K562 (cell line): ENCODE measurements at regions not wholly inside any gene's neighbourhood (a gene's known extent, or its start where the extent isn't known, plus 50 kb on each side); places are given as distances from the start of the nearest gene placed in this dataset.

ENCODE experiments used
- ATAC-seq: fragments of 200-7000 bp; cut with Tn5 transposase; 3 replicates; pipeline ENCODE4 v1.9.1; 2020; ENCODE audit warnings: moderate library complexity
- BruUV-seq: library from RNA; stranded (reverse); fragments of 400-500 nt; replicated peaks from 2 replicates; lab custom pipeline; 2021; lab: Mats Ljungman, UMichigan
- CTCF ChIA-PET: fragments of 300-600 bp; formaldehyde crosslinking; extraction: SDS; loops from one replicate; lab custom pipeline; 2021; ENCODE audit warnings: low intra/inter-chr PET ratio; lab: Yijun Ruan, JAX
- POLR2A ChIA-PET: fragments of 300-600, 350-650 bp; sonication (Branson Sonifier 250); formaldehyde crosslinking; extraction: SDS; loops from one replicate; lab custom pipeline; 2021; ENCODE audit warnings: antibody characterized with exemption, inconsistent platforms; lab: Yijun Ruan, JAX
- DNase-seq, 4 experiments: peaks; one replicate each; pipeline versions ENCODE4 v3.0.0 to v3.0.0-alpha.2; 2011 to 2018; ENCODE audit warnings: low spot score in 3 of 4, mixed read lengths in 3 of 4; ENCODE audit errors: extremely low read depth in 1 of 4
- FAIRE-seq: peaks from 2 replicates; lab custom pipeline; 2011; peaks lifted over from hg19 to GRCh38; lab: Jason Lieb, UNC
- H2AFZ ChIP-seq: 2 replicates; pipeline ENCODE4 v1.6.0; 2011; ENCODE audit warnings: low read depth, low read length, control low read depth, inconsistent platforms
- H3K27ac ChIP-seq: fragments of 200-600 bp; 3 replicates; pipeline ENCODE4 v1.8.0; 2011; ENCODE audit warnings: low read depth, mild to moderate bottlenecking, control low read depth, inconsistent platforms, low read length, moderate library complexity, mixed read lengths; ENCODE audit errors: extremely low read depth
- H3K27me3 ChIP-seq, 2 experiments: fragments of 300-600 bp in 1 of 2; 2 replicates in 1 of 2; 3 replicates in 1 of 2; pipeline versions ENCODE4 v1.6.0 to v1.8.0; 2011; ENCODE audit warnings: inconsistent platforms in 2 of 2, low read length in 2 of 2, mild to moderate bottlenecking in 1 of 2, mixed read lengths in 1 of 2, moderate library complexity in 1 of 2; ENCODE audit not compliant: control insufficient read depth in 2 of 2, insufficient read depth in 2 of 2
- H3K36me3 ChIP-seq: fragments of 300-600 bp; 3 replicates; pipeline ENCODE4 v1.8.0; 2011; ENCODE audit warnings: mild to moderate bottlenecking, low read length, inconsistent platforms; ENCODE audit not compliant: control insufficient read depth, insufficient read depth
- H3K4me1 ChIP-seq, 2 experiments: fragments of 200-600 bp in 1 of 2; replicated peaks in 1 of 2; 2 replicates in 1 of 2; 3 replicates in 1 of 2; pipeline versions ENCODE4 v1.5.1 to v1.8.0; 2011; ENCODE audit warnings: inconsistent platforms in 2 of 2, low read length in 2 of 2, mild to moderate bottlenecking in 1 of 2, mixed read lengths in 1 of 2, moderate library complexity in 1 of 2; ENCODE audit not compliant: control insufficient read depth in 2 of 2, insufficient read depth in 2 of 2
- H3K4me2 ChIP-seq: 2 replicates; pipeline ENCODE4 v1.6.1; 2011; ENCODE audit warnings: low read length, control low read depth, inconsistent platforms, mixed read lengths; ENCODE audit not compliant: insufficient read depth
- H3K4me3 ChIP-seq: fragments of 200-600 bp; sonication (generic), shearing (Covaris generic); 2 replicates; pipeline ENCODE4 v1.5.1; 2016; ENCODE audit warnings: control low read depth, inconsistent platforms
- H3K79me2 ChIP-seq: fragments of 200-600 bp; 3 replicates; pipeline ENCODE4 v1.8.0; 2011; ENCODE audit warnings: low read length, inconsistent platforms; ENCODE audit not compliant: control insufficient read depth, insufficient read depth
- H3K9ac ChIP-seq, 2 experiments: 2 replicates each; pipeline versions ENCODE4 v1.6.0 to v1.6.1; 2011; ENCODE audit warnings: low read depth in 2 of 2, low read length in 2 of 2, control low read depth in 1 of 2, inconsistent platforms in 1 of 2, mild to moderate bottlenecking in 1 of 2, mixed read lengths in 1 of 2; ENCODE audit not compliant: insufficient read depth in 1 of 2
- H3K9me1 ChIP-seq: one replicate; pipeline ENCODE4 v1.6.0; 2011; ENCODE audit warnings: inconsistent platforms, mild to moderate bottlenecking, low read length, moderate library complexity; ENCODE audit not compliant: control insufficient read depth, insufficient read depth
- H3K9me3 ChIP-seq: replicated peaks from 2 replicates; pipeline ENCODE4 v1.5.1; 2011; ENCODE audit warnings: low read depth, low read length, inconsistent platforms; ENCODE audit not compliant: control insufficient read depth, insufficient read depth
- H4K20me1 ChIP-seq: replicated peaks from 2 replicates; pipeline ENCODE4 v1.6.1; 2011; ENCODE audit warnings: low read length, inconsistent platforms, mixed read lengths; ENCODE audit not compliant: control insufficient read depth, insufficient read depth
- BCOR ChIP-seq: fragments of 450-650 bp; IDR thresholded peaks from 2 replicates; pipeline ENCODE4 v1.6.1; 2016
- MEF2D ChIP-seq: conservative IDR thresholded peaks from 2 replicates; pipeline ENCODE4 v1.6.1; 2016; ENCODE audit warnings: low read depth, missing genetic modification characterization, missing compliant biosample characterization
- RAD21 ChIP-seq, 2 experiments: fragments of 250-450 bp in 1 of 2; fragments of 450-650 bp in 1 of 2; sonication (Bioruptor Pico) in 1 of 2; formaldehyde crosslinking in 1 of 2; IDR thresholded peaks in 1 of 2; conservative IDR thresholded peaks in 1 of 2; 2 replicates each; pipeline versions ENCODE4 v1.4.0 to v1.8.0; 2020 to 2022; ENCODE audit warnings: mild to moderate bottlenecking in 2 of 2, moderate library complexity in 1 of 2
- ZC3H4 ChIP-seq: sonication (generic); formaldehyde crosslinking; IDR thresholded peaks from 2 replicates; pipeline ENCODE4 v1.9.0; 2021; ENCODE audit warnings: missing genetic modification reagents, borderline replicate concordance
- WGBS: fragments of 100-300 bp; shearing (Covaris generic); methylation state at CpG from one replicate; pipeline ENCODE4 v1.1.6; 2016; ENCODE audit warnings: low coverage, mixed read lengths; ENCODE audit not compliant: insufficient coverage; ENCODE audit errors: missing lambda C conversion rate; 5-methylcytosine and 5-hydroxymethylcytosine counted together
- in situ Hi-C: fragments of 300-500 bp; cut with MboI; formaldehyde crosslinking; loops from 4 replicates; pipeline ENCODE4 v1.15.0; 2018; ENCODE audit warnings: inconsistent platforms, mixed read lengths
- intact Hi-C: fragments of 100-400 bp; cut with micrococcal nuclease; formaldehyde crosslinking; loops from 2 replicates; pipeline ENCODE4 v1.14.2; 2022
- TF ChIP-seq, protein P1 (sequence below): sonication (generic); formaldehyde crosslinking; IDR thresholded peaks from 2 replicates; pipeline ENCODE4 v1.8.0; 2022; ENCODE audit warnings: missing genetic modification reagents, mild to moderate bottlenecking, borderline replicate concordance
- TF ChIP-seq, protein P2 (sequence below): fragments of 450-650 bp; conservative IDR thresholded peaks from 2 replicates; pipeline ENCODE4 v1.6.1; 2016; ENCODE audit warnings: missing genetic modification characterization, low read depth, mild to moderate bottlenecking, missing compliant biosample characterization, moderate library complexity

DNA sequence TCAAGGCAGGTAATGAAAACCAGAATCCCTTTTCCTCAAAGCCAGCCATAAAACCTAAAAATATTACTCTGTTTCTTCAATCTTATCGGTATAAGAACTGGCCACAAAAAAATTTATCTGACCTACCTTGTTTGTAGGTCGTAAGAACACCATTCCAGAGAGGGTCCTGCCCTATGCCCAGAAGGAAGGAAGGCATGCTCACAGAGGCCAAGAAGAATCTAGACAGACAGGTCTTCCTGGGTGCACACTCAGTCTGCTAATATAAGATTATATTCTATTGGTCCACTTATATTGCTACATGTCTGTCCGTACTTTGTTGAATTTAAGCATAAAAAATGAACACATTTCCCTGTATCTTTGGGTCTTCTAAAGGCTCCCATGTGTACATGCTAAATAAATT lies 2136.1 kb upstream of the PCDH20 start:
- Histone ChIP-seq H3K9me1 (no peaks in the 10 kb centered on the region), H3K36me3 (no peaks in the 10 kb centered on the region), H3K4me2 (no peak overlapping the region), H3K4me3 (no peak overlapping the region), H3K9ac (no peak overlapping the region), H3K27me3 (no peaks in the 10 kb centered on the region), H3K4me1 (no peaks in the 10 kb centered on the region), H3K9me3 (no peaks in the 10 kb centered on the region), H3K79me2 (no peaks in the 10 kb centered on the region), H4K20me1 (no peaks in the 10 kb centered on the region), H3K27ac (no peak overlapping the region), H2AFZ (no peak overlapping the region)
- ChIA-PET POLR2A (no interaction called here), CTCF (no interaction called here)
- BruUV-seq = no TSS peak
- 6% methylated on average over 2 of the region's 3 CpGs for WGBS
- DNase-seq = no peak
- no peak for FAIRE-seq
- in situ Hi-C loops = no loop called here
- no peak for TF ChIP-seq BCOR
- no peak for TF ChIP-seq MEF2D (tag)
- no peak for TF ChIP-seq ZC3H4 (CRISPR knock-in tag)
- TF ChIP-seq RAD21 (CRISPR knock-in tag; conservative IDR thresholded peaks at IDR 0.05 in 1 of 2, IDR thresholded peaks at IDR 0.05 in 1 of 2) = no peak
- TF ChIP-seq, protein P1, sequence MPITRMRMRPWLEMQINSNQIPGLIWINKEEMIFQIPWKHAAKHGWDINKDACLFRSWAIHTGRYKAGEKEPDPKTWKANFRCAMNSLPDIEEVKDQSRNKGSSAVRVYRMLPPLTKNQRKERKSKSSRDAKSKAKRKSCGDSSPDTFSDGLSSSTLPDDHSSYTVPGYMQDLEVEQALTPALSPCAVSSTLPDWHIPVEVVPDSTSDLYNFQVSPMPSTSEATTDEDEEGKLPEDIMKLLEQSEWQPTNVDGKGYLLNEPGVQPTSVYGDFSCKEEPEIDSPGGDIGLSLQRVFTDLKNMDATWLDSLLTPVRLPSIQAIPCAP = no peak
- TF ChIP-seq, protein P2, sequence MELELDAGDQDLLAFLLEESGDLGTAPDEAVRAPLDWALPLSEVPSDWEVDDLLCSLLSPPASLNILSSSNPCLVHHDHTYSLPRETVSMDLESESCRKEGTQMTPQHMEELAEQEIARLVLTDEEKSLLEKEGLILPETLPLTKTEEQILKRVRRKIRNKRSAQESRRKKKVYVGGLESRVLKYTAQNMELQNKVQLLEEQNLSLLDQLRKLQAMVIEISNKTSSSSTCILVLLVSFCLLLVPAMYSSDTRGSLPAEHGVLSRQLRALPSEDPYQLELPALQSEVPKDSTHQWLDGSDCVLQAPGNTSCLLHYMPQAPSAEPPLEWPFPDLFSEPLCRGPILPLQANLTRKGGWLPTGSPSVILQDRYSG (tag) = no peak
- intact Hi-C loops = no loop called here
- no peak for ATAC-seq
